T-cell (primary cell): ENCODE measurements at regions not wholly inside any gene's neighbourhood (a gene's known extent, or its start where the extent isn't known, plus 50 kb on each side); places are given as distances from the start of the nearest gene placed in this dataset.

Experiments used
- ATAC-seq, 4 experiments: fragments of 200-7000 bp in 3 of 4; fragments of 150-1000 bp in 1 of 4; cut with Tn5 transposase; replicated peaks in 1 of 4; 1 replicate in 3 of 4; 2 replicates in 1 of 4; pipeline ENCODE4 v1.10.0; 2021; ENCODE audit warnings: moderate library complexity in 3 of 4, mild to moderate bottlenecking in 2 of 4, moderate number of reproducible peaks in 1 of 4
- CTCF ChIA-PET, 2 donors: fragments of 300-600 bp; sonication (Branson Sonifier 250); formaldehyde crosslinking; loops; one replicate each; lab custom pipeline; 2022; ENCODE audit warnings: antibody characterized with exemption in 2 of 2; lab: Charles Lee
- POLR2A ChIA-PET, 2 donors: fragments of 300-600 bp; sonication (Branson Sonifier 250); formaldehyde crosslinking; loops; one replicate each; lab custom pipeline; 2022; ENCODE audit warnings: antibody characterized with exemption in 2 of 2; lab: Charles Lee
- DNase-seq, 35 experiments: peaks; one replicate each; pipeline versions ENCODE4 v3.0.0 to v3.0.0-alpha.2; 2013 to 2023
- H3K27ac ChIP-seq: one replicate; pipeline ENCODE4 v1.5.1; 2013; ENCODE audit warnings: low read length
- H3K27me3 ChIP-seq, 2 experiments: replicated peaks in 1 of 2; 1 replicate in 1 of 2; 2 replicates in 1 of 2; pipeline versions ENCODE4 v1.6.1 to v1.7.0; 2013; ENCODE audit warnings: low read length in 1 of 2, mixed read lengths in 1 of 2; ENCODE audit not compliant: control insufficient read depth in 2 of 2, insufficient read depth in 2 of 2; ENCODE audit errors: extremely low read depth in 1 of 2
- H3K36me3 ChIP-seq, 2 donors: 1 replicate in 1 of 2; 2 replicates in 1 of 2; pipeline versions ENCODE4 v1.6.1 to v1.7.0; 2013; ENCODE audit warnings: low read length in 1 of 2; ENCODE audit not compliant: control insufficient read depth in 2 of 2, insufficient read depth in 1 of 2; ENCODE audit errors: extremely low read depth in 1 of 2
- H3K4me1 ChIP-seq, 2 experiments: 1 replicate in 1 of 2; 2 replicates in 1 of 2; pipeline versions ENCODE4 v1.6.1 to v1.7.0; 2013; ENCODE audit warnings: low read length in 2 of 2, mixed read lengths in 1 of 2; ENCODE audit not compliant: insufficient read depth in 2 of 2, control insufficient read depth in 1 of 2; ENCODE audit errors: extremely low read depth in 1 of 2
- H3K4me3 ChIP-seq, 2 donors: 1 replicate in 1 of 2; 2 replicates in 1 of 2; pipeline versions ENCODE4 v1.5.1 to v1.7.0; 2013; ENCODE audit warnings: mild to moderate bottlenecking in 2 of 2, low read length in 1 of 2, moderate library complexity in 1 of 2; ENCODE audit not compliant: control insufficient read depth in 1 of 2; ENCODE audit errors: extremely low read depth in 1 of 2
- H3K9me3 ChIP-seq: 2 replicates; pipeline ENCODE4 v1.7.0; 2013
- H3K27ac Mint-ChIP-seq, 2 donors: one replicate each; pipeline ENCODE4 v1.8.0; 2020 to 2021; ENCODE audit warnings: mild to moderate bottlenecking in 2 of 2, mixed read lengths in 2 of 2
- H3K27me3 Mint-ChIP-seq, 2 donors: one replicate each; pipeline ENCODE4 v1.8.0; 2021 to 2022; ENCODE audit warnings: mixed read lengths in 2 of 2
- H3K36me3 Mint-ChIP-seq: one replicate; pipeline ENCODE4 v1.8.0; 2021; ENCODE audit warnings: mixed read lengths
- H3K4me1 Mint-ChIP-seq, 3 donors: one replicate each; pipeline ENCODE4 v1.8.0; 2020 to 2022; ENCODE audit warnings: mixed read lengths in 3 of 3, mild to moderate bottlenecking in 1 of 3
- H3K4me3 Mint-ChIP-seq, 3 donors: one replicate each; pipeline ENCODE4 v1.8.0; 2020 to 2022; ENCODE audit warnings: mild to moderate bottlenecking in 3 of 3, mixed read lengths in 3 of 3, moderate library complexity in 3 of 3
- H3K9me3 Mint-ChIP-seq, 3 donors: one replicate each; pipeline ENCODE4 v1.8.0; 2020 to 2022; ENCODE audit warnings: mixed read lengths in 3 of 3
- WGBS: methylation state at CpG from one replicate; pipeline ENCODE4 v1.1.5; 2013; ENCODE audit warnings: missing lambda C conversion rate; ENCODE audit not compliant: insufficient coverage; 5-methylcytosine and 5-hydroxymethylcytosine counted together

GRCh38 chr16:17998996-17999395, 337.5 kb downstream of the NPIPA8 start:
- Mint-ChIP-seq H3K27me3 (peaks cover 4 to 5% of the 10 kb centered on the region in 2 donors), H3K36me3 (no peaks in the 10 kb centered on the region), H3K4me1 (no peaks in the 10 kb centered on the region), H3K9me3 (no peaks in the 10 kb centered on the region), H3K4me3 (no peak overlapping the region), H3K27ac (no peak overlapping the region)
- WGBS: 74% methylated on average over 3 of the region's 6 CpGs
- ATAC-seq (no peak), DNase-seq (no peak)
- H3K36me3 ChIP-seq: no peaks in the 10 kb centered on the region
- H3K4me1 ChIP-seq: no peaks in the 10 kb centered on the region
- ChIA-PET CTCF (no interaction called here), POLR2A (no interaction called here)
- no peak overlapping the region for H3K27ac ChIP-seq
- no peaks in the 10 kb centered on the region for H3K9me3 ChIP-seq
- no peak overlapping the region for H3K4me3 ChIP-seq
- peaks cover 0 to 2% of the 10 kb centered on the region in 2 experiments for H3K27me3 ChIP-seq

GRCh38 chr16:17998550-17998949, 338.0 kb downstream of the NPIPA8 start:
- Histone ChIP-seq H3K4me3 (no peak overlapping the region), H3K4me1 (no peaks in the 10 kb centered on the region), H3K27ac (no peak overlapping the region), H3K36me3 (no peaks in the 10 kb centered on the region), H3K27me3 (peaks cover 0 to 2% of the 10 kb centered on the region in 2 experiments), H3K9me3 (no peaks in the 10 kb centered on the region)
- no CpG with 5 or more reads among the region's 1 CpG for WGBS
- no peaks in the 10 kb centered on the region for H3K36me3 Mint-ChIP-seq
- no peaks in the 10 kb centered on the region for H3K4me1 Mint-ChIP-seq
- H3K9me3 Mint-ChIP-seq: no peaks in the 10 kb centered on the region
- H3K27me3 Mint-ChIP-seq: peaks cover 5% of the 10 kb centered on the region in 2 donors
- no peak for DNase-seq
- no peak overlapping the region for H3K27ac Mint-ChIP-seq
- no peak overlapping the region for H3K4me3 Mint-ChIP-seq
- ChIA-PET CTCF (no interaction called here), POLR2A (no interaction called here)
- no peak for ATAC-seq

DNA sequence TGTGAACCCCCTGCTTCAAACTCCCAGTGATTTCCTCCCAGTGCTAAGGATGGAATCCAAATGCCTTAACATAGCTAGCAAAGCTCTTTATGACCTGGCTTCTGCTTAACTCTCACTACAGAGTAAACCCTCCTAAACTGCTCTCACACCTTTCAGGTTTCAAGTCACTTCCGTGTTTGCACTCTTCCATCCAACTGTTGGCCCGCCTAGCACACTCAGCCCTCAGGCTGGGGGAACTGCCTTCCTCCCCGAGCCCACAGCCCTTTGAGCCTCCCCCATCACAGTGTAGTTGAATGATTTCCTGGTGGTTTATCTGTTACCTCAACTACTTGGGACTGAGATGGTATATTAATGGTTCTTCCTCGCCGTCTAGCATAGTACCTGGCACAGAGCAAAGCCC, 342.5 kb downstream of the NPIPA8 start:
- no peak overlapping the region for H3K4me3 ChIP-seq
- H3K27ac Mint-ChIP-seq: no peak overlapping the region
- H3K27ac ChIP-seq: no peak overlapping the region
- 88% methylated on average over 2 of the region's 5 CpGs for WGBS
- H3K9me3 Mint-ChIP-seq: peaks cover 0 to 5% (median 0%) of the 10 kb centered on the region in 3 donors
- H3K4me1 Mint-ChIP-seq: no peaks in the 10 kb centered on the region
- no peaks in the 10 kb centered on the region for H3K36me3 ChIP-seq
- H3K4me3 Mint-ChIP-seq: no peak overlapping the region
- no peaks in the 10 kb centered on the region for H3K27me3 ChIP-seq
- H3K4me1 ChIP-seq: no peaks in the 10 kb centered on the region
- ATAC-seq (no peak), DNase-seq (no peak)
- ChIA-PET CTCF (no interaction called here), POLR2A (interaction anchor here in 1 of 2 donors (0.5 kb wide), 1 partner anchor 182 kb away, joined by 4 read pairs; no protein-coding TSS in a partner anchor)
- peaks cover 19 to 31% of the 10 kb centered on the region in 2 donors for H3K27me3 Mint-ChIP-seq
- no peaks in the 10 kb centered on the region for H3K36me3 Mint-ChIP-seq
- no peaks in the 10 kb centered on the region for H3K9me3 ChIP-seq

GRCh38 chr16:17992416-17992815, 344.1 kb downstream of the NPIPA8 start:
- Histone ChIP-seq H3K4me3 (no peak overlapping the region), H3K27me3 (peaks cover 0 to 3% of the 10 kb centered on the region in 2 experiments), H3K9me3 (no peaks in the 10 kb centered on the region), H3K4me1 (no peaks in the 10 kb centered on the region), H3K27ac (no peak overlapping the region), H3K36me3 (no peaks in the 10 kb centered on the region)
- Mint-ChIP-seq H3K36me3 (no peaks in the 10 kb centered on the region), H3K4me1 (no peaks in the 10 kb centered on the region), H3K4me3 (no peak overlapping the region), H3K27ac (no peak overlapping the region), H3K27me3 (peaks cover 19 to 33% of the 10 kb centered on the region in 2 donors), H3K9me3 (peaks cover 0 to 5% (median 0%) of the 10 kb centered on the region in 3 donors)
- ATAC-seq (no peak), DNase-seq (no peak)
- CTCF ChIA-PET: no interaction called here
- POLR2A ChIA-PET: no interaction called here

DNA sequence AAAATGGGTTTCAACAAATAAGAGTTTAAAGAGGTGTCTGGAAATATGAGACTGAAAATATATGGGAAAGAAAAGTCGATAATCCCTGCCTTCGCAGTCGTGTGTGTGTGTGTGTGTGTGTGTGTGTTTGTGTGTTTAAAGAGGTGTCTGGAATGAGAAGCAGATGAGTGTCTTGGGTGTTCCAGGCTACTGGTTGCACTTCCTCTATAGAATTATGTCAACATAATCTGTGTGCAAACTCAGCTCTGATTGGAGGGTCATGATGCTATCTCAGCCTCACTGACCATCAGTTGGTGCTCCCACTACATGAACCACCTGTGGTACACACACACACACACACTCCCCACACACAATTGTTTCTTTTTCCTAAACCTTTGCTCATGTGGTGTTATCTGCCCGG, 347.3 kb downstream of the NPIPA8 start:
- Histone ChIP-seq H3K4me3 (no peak overlapping the region), H3K27ac (no peak overlapping the region), H3K27me3 (peaks cover 0 to 3% of the 10 kb centered on the region in 2 experiments), H3K36me3 (no peaks in the 10 kb centered on the region), H3K9me3 (no peaks in the 10 kb centered on the region), H3K4me1 (no peaks in the 10 kb centered on the region)
- POLR2A ChIA-PET: no interaction called here
- CTCF ChIA-PET: no interaction called here
- H3K27me3 Mint-ChIP-seq: peaks cover 24 to 37% of the 10 kb centered on the region in 2 donors
- peaks cover 0 to 5% (median 0%) of the 10 kb centered on the region in 3 donors for H3K9me3 Mint-ChIP-seq
- no peaks in the 10 kb centered on the region for H3K36me3 Mint-ChIP-seq
- no peak overlapping the region for H3K4me3 Mint-ChIP-seq
- H3K27ac Mint-ChIP-seq: no peak overlapping the region
- DNase-seq (no peak), ATAC-seq (no peak)
- H3K4me1 Mint-ChIP-seq: no peaks in the 10 kb centered on the region
- 75% methylated on average over 4 of the region's 4 CpGs for WGBS

DNA sequence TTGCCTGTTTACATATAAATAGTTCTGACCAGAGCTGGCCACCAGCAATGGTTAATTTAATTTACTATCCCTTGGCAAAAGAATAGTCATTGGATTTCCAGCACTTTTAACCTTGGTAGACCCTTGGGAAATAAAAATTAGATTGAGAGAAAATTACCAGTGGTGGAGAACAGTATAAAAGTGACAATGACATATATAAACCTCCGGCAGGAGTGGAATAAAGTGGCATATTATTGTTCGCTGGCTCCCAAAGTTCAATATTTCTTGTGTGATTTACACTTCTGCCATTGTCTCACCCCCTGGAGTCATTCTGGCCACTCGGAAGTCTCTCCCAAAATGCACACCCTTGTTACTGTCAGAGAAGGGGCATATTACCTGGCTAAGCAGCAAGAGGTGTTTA, 347.7 kb downstream of the NPIPA8 start:
- H3K4me1 ChIP-seq: no peaks in the 10 kb centered on the region
- no CpG with 5 or more reads among the region's 3 CpGs for WGBS
- ChIA-PET POLR2A (no interaction called here), CTCF (no interaction called here)
- Mint-ChIP-seq H3K4me1 (no peaks in the 10 kb centered on the region), H3K4me3 (no peak overlapping the region), H3K9me3 (peaks cover 0 to 5% (median 0%) of the 10 kb centered on the region in 3 donors), H3K36me3 (no peaks in the 10 kb centered on the region), H3K27me3 (peaks cover 21 to 37% of the 10 kb centered on the region in 2 donors), H3K27ac (no peak overlapping the region)
- no peaks in the 10 kb centered on the region for H3K36me3 ChIP-seq
- H3K27me3 ChIP-seq: peaks cover 0 to 3% of the 10 kb centered on the region in 2 experiments
- no peak overlapping the region for H3K27ac ChIP-seq
- no peak for ATAC-seq
- H3K4me3 ChIP-seq: no peak overlapping the region
- DNase-seq: no peak
- H3K9me3 ChIP-seq: no peaks in the 10 kb centered on the region

DNA sequence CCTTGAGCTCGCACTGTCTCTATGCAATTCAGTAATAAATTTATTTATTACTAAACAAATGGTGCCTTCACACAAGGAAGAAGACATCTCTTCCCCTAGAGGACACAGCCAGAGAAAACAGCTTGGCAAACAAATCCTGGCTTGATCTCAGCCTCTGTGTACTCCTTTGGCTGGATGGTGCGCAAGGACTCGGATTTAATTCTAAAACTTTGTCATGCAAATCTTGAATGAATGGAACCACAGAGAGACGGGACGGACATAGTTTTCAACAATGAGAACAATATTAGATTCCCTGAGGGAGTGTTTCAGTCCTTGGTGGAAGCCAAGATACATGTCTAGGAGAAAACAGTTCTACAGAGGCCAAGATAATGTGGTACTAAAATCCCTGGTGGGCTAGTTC, 349.5 kb downstream of the NPIPA8 start:
- no peaks in the 10 kb centered on the region for H3K9me3 Mint-ChIP-seq
- H3K27me3 ChIP-seq: peaks cover 0 to 3% of the 10 kb centered on the region in 2 experiments
- no peak for DNase-seq
- H3K36me3 Mint-ChIP-seq: no peaks in the 10 kb centered on the region
- ATAC-seq: no peak
- CTCF ChIA-PET: no interaction called here
- no peak overlapping the region for H3K4me3 Mint-ChIP-seq
- peaks cover 19 to 28% of the 10 kb centered on the region in 2 donors for H3K27me3 Mint-ChIP-seq
- no peaks in the 10 kb centered on the region for H3K9me3 ChIP-seq
- no peak overlapping the region for H3K27ac Mint-ChIP-seq
- POLR2A ChIA-PET: no interaction called here
- H3K4me3 ChIP-seq: no peak overlapping the region
- no peaks in the 10 kb centered on the region for H3K4me1 ChIP-seq
- H3K36me3 ChIP-seq: no peaks in the 10 kb centered on the region
- WGBS: 92% methylated on average over 4 of the region's 5 CpGs
- H3K27ac ChIP-seq: no peak overlapping the region
- H3K4me1 Mint-ChIP-seq: no peaks in the 10 kb centered on the region
